ENCODE measurements at regions not wholly inside any gene's neighbourhood (a gene's known extent, or its start where the extent isn't known, plus 50 kb on each side); places are given as distances from the start of the nearest gene placed in this dataset.

DNA sequence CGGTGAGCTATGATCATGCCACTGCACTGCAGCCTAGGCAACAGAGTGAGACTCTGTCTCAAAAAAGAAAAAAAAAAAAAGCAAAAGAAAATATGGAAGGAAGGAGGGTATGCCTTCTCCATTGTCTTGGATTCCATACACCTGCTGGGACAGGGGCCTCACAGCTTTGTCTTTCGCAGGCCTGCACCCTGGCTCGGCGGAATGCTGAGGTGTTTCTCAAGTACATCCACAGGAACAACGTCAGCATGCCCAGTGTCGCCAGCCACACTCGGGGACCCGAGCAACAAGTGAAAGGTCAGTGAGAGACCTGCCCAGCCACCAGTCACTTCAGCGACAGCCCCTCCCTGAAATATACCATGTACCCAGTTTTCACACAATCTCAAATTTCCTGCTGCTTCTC lies 288.5 kb upstream of the UMPS start:
- no peak for DNase-seq (ENCODE audit: low read depth in 2 of 2)

DNA sequence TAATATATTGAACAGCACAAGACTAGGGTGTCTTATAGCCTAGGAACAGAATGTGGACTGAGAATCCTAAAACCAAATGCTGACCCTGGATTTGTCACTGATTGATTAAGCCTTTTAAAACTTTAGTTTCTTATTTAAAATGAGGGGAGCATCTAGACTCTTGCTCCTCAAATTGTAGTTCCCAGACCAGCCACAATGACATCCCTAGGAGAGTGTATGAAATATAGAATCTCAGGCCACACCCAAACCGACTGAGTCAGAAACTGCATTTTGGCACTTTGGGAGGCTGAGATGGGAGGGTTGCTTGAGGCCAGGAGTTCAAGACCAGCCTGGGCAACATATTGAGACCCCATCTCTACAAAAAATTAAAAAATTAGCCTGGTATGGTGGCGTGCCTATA lies 287.8 kb upstream of the UMPS start:
- DNase-seq (ENCODE audit: low read depth in 2 of 2), result no peak

DNA sequence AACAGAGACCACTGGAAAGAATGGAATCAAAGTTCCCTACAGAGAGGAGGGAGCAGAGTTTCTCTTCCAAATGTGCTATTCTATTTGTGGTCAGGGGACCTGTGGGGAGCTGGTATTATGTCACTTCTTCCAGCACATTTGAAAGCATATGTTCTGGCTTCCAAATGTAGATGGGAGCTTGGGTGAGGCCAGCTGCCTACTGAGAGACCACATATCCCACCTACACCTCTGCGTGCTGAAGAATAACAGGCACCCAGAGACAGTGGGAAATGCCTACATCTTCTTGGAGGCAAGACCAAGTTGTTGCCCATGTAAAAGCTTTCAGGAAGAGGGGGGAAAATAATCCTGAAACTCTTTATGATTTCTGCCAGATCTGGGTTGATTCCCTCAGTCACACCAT lies 286.8 kb upstream of the UMPS start:
- DNase-seq (ENCODE audit: low read depth in 2 of 2), result no peak

DNA sequence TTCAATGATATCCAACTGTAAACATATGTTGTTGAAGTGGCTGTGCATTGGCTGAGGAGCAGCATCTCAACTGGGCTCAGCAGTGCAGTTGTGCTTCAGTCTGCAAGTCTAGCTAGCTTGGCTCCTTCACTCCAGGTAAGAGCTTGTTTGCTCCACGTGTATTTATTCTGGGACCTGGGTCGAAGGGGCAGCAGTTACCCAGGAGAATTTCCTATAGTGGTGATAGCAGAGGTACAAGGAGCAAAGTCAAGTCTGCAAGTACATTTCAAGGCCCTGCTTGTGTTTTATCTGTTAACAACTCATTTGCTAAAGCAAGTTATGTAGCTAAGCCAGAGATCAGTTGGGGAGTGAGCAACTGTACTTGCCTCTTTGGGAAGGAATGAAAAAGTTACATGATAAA lies 286.2 kb upstream of the UMPS start:
- DNase-seq (ENCODE audit: low read depth in 2 of 2), result no peak

DNA sequence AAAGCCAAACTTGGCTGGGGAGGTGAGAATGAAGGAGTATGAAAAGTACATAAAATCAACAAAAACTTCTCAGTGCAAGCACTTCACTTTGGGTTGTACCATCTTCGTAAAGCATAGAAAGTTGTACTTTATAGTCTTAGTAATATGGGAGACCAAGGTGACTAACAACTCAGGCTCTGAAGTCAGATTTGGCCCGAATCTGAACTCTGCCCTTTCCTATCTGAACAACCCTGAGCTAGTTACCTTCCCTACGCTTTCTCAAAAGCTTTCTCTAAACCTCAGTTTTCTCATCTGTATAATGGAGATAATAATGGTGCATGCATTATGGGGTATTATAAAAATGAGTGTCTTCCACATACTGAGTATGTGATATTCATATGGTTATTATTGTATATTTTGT lies 285.4 kb upstream of the UMPS start:
- no peak for DNase-seq (ENCODE audit: low read depth in 2 of 2)

DNA sequence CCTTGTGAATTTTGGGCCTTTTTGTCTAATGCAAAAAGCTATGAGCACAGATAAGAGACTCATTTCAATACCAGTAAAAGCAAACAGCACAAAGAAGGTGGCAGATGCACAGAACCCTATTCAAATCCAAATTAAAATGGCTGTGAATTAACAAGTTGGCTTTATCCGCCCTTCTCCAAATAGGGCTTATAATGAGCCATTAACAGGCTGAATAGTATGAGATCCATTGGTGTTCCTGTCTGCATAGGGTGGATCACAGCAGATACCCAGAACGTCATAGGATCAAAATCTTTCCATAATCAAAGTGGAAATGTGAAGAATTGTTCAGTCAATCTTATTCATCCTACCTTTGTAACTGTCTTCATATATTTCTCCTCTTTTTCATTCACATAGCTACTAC lies 282.4 kb upstream of the UMPS start:
- DNase-seq (ENCODE audit: low read depth in 2 of 2), result no peak

DNA sequence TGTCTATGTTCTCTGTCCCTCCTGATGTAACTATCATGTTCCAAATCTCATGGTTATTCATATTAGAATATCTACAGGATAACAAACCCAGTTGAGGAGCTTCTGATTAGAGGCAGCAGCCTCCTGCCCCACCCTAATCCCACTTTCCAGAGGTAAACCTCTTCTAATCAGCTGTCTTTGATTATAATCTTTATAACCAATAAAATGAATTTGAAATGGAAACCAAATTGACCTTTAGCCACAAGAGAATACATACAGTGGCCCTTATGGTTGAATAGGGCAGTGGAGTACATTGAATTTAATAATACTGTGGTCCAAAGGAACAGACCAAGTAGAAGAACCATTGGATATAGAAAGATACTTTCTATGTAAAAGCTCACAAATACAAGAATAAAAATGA lies 281.3 kb upstream of the UMPS start:
- DNase-seq (ENCODE audit: low read depth in 2 of 2), result no peak

DNA sequence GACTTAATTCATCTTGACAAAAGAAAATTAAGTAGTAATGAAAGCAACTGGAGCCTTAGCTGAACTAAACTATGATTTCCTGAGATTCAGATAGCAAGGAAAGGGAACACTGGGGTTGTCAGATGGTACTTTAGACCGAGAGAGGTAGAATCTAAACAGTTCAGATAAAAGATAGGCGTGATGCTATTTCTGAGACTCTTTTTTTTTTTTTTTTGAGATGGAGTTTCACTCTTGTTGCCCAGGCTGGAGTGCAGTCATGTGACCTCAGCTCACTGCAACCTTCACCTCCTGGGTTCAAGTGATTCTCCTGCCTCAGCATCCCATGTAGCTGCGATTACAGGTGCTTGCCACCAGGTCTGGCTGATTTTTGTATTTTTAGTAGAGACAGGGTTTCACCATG lies 279.9 kb upstream of the UMPS start:
- DNase-seq (ENCODE audit: low read depth in 2 of 2), result no peak

DNA sequence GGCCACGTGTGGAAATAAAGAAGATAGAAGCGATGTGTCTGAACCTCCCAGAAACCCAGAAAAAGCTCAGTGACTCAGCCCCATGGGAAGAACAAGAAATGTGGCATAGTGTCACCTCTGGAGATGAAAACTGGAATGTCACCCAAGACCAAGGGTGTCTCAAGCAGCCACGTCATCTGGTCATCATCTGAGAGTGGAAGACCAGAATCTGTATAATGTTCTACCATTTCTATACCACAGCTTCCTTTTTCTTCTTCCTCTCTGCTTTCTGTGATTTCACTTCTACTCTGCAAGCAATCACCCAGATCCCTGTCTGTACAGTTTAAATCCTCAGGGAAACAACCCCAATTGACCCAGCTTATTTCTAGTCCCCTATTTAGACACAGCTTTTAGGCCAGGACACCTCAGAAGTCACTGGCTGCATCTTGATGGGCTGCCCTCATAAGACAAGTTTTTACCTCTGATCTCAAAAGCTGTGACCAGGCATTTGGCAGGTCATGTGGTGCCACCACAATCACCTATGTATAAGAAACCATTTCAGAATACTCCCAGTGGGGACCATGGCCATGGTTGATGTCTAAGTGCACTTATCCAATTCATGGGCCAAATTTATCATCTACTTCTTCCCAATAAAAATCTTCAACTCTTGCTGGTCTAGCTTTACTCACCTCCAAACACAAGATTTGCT lies 278.5 kb upstream of the UMPS start:
- no peak for DNase-seq (ENCODE audit: low read depth in 2 of 2)

DNA sequence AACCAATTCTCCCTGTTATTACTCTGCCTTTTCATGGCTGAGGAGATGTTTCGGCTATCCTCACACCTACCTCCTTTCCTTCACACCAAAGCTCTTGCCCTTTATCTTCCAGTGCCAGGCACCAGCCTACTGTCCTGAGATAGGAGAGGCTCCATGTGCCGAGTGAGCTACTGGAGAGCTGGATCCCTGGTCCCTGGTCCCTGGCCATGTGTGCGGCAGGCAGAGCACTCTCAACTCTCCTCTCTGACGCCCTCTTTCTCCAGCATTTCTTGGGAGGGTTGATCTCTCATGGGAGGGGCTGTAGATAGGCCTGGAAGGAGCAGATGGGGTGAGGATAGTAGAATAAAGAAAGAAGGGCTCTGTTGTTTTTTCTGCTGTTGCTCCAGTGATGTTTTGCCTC lies 277.1 kb upstream of the UMPS start:
- no peak for DNase-seq (ENCODE audit: low read depth in 2 of 2)

DNA sequence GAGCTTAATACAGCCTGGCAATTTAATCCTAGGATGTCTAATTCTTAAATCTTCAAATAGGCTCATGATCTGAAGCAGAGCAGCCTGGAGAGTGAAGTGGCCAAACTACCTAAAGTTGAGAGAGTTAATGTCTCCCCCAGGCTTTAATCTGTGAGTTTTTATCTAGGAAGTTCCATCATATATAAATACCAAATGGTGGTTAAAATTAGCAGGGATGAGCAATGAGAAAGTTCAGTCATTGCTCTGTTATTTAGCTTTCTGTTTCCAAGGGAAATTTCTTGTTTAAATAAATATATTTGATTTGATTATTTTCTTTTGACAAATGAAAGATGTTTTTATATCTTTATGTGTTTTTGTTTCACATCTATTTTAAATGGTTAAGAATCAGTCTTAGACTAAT lies 274.4 kb upstream of the UMPS start:
- no peak for DNase-seq (ENCODE audit: low read depth in 2 of 2)

DNA sequence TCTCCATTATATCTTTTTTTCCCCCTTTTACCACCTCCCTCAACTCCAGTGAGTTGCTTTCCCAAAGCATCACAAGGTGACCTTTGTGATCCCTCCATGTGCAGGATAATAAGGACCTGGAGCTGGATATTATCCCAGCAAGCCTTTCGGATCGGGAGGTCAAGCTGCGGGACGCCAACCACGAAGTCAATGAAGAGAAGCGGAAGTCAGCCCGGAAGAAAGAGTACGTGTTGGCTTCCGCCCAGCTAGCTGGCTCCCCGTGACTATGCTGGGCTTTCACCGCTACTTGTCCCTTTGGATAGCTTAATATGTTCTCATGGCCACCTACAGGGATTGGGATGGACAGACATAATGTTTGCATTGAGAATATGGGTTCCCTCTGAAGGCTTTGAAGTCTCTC lies 273.7 kb upstream of the UMPS start:
- DNase-seq (ENCODE audit: low read depth in 2 of 2), result no peak

DNA sequence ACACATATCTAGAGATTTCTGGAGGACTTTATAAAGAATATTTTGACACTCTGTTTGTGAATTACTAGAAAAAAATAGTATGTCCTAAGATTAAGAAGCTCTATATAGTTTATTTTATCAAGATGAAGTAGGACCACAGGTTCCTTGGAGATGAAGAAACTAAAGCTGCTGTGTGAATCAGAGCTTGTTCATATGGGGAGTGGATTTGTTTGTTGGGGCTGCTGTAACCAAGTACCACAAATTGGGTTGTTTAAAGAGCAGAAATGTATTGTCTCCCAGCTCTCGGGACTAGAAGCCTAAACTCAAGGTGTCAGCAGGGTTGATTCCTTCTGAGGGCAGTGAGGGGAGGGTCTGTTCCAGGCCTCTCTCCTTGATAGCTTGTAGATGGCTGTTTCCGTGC lies 270.6 kb upstream of the UMPS start:
- DNase-seq (ENCODE audit: low read depth in 2 of 2), result no peak

DNA sequence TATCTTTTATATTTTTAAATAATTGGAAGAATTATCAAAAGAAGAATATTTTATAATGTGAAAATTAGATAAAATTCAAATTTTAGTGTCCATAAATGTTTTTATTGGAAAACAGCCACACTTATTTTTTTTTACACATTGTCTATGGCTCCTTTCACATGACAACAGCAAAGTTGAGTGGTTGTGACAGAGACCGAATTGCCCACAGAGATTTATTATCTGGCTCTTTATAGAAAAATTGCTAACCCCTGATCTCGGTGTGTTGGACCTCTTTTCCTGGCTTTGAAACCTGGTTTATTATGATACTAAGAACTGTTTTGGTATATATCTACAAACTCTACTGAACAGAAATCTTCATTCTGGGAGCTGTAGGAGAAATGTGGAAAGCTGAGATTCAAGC lies 269.1 kb upstream of the UMPS start:
- DNase-seq (ENCODE audit: low read depth in 2 of 2), result no peak

DNA sequence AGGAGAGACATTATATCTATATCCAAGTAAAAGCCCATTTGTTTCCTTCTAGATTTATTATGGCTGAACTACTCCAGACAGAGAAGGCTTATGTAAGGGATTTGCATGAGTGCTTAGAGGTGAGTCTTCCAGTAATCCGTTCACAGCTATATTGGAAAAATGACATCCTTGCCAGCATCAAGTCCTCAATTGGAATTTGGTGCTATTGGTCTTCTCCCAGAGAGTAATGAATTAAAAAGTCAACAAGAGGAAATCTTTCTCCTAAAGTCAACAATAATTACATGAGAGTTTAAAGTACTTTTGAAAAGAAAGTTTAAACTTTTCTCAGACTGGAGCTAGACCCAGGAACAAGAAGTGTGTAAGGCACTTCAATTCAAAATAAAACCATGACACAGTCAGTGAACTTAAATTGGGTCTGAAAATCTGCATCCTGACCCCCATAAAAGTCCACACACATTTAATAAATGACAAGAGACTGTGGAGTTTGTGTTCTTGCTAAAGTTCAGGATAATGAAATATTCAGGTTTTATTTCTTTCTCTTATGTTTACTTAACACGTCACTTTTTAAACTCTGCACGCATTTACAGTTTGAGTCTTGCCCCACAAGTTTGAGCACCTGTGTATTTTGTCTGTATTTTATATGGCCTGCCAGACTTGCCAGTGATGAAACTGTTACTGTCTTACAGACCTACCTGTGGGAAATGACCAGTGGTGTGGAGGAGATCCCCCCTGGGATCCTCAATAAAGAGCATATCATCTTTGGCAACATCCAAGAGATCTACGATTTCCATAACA lies 268.2 kb upstream of the UMPS start:
- no peak for DNase-seq (ENCODE audit: low read depth in 2 of 2)

DNA sequence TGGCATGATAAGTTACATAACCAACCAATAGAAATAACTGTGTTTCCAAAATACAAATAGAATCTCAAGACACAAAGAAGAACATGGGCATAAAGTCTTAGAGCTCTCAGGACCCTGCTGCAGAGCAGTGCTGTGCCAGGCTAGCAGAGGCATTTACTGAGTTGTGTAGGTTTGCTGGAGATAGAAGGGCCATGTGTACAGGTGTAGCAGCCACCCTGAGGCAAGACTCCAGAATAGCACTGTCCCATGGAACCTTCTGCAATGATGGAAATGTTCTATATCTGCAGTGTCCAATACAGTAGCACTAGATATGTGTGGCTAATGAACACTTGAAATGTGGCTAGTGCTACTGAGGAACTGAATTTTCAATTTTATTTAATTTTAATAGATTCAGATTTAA lies 267.0 kb upstream of the UMPS start:
- no peak for DNase-seq (ENCODE audit: low read depth in 2 of 2)

DNA sequence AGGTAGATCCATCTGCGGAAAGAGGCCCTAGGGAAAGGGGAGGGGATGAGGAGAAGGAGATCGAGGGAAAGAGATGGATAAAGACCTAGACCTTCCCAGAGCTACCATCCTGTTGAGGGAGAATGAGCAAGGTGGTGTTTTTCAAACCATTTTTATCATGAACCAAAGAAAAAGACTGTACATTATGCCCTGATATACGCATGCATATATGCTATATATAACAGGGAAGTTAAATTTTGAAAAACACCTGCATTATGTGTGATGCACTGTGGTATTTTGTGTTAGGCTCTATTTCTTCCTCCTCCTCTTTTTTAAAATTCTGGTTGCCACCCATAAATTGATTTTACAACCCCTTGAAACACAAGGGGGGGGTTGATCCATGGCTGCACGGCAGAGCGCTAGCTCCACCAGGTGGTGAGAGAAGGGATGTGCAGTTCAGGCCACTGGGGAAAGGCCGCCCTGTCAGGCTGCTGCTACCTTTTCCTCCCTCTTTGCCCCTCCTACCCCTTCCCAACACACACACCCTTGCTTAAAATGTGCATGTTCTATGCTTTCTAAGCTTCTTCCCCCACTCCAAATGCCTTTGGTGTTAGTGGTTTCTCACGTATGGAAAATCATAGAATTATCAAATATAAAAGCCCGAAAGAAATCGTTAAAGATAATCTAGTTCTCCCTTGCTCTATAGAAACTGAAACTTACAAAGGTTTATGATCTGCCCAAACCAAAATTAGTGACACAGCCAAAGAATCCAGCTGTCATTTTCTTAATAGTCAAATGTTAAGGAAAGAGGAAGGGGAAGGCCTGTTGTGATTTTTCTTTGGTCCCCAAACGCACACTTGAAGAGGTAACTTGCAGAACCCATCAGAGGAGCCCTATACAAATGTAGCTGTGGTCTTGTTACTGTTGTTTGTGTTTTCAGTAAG lies 262.0 kb upstream of the UMPS start:
- DNase-seq (ENCODE audit: low read depth in 2 of 2), result no peak

DNA sequence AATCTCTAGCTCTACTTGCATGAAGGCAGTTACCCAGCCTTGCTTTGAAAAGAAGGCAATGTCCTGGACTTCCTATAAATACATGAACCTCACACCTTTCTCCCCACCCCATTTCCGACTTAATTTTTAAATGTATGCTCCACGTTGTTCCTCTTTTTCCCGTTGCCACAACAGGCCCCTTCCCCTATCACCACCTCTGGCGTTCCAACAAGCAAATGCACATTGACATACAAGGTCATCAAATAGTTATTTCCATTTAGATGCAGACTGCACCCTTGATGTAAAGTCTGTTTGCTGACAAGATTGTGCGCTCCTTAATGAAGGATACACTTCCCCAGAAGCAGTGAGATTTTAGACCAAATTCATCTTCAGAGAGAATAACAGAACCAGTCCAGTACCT lies 260.7 kb upstream of the UMPS start:
- DNase-seq (ENCODE audit: low read depth in 2 of 2), result no peak

DNA sequence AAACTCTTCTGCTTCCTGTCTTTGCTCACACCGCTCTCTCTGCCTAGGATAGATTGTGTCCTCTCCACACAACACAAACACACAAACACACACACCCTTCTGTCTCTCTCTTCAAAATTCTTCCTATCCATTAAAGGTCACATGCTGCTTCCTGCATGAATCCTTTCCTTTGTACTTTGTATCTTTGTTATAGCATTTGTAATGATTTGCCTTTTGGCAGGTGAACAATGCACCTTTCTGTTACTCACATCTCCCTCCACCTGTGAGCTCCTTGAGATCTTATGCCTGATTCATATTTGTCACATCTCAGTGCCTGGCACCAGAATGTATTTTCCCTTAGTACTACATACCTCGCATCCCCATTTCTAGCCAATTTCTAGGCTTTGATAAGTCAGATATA lies 251.4 kb upstream of the UMPS start:
- DNase-seq (ENCODE audit: low read depth in 2 of 2), result no peak

DNA sequence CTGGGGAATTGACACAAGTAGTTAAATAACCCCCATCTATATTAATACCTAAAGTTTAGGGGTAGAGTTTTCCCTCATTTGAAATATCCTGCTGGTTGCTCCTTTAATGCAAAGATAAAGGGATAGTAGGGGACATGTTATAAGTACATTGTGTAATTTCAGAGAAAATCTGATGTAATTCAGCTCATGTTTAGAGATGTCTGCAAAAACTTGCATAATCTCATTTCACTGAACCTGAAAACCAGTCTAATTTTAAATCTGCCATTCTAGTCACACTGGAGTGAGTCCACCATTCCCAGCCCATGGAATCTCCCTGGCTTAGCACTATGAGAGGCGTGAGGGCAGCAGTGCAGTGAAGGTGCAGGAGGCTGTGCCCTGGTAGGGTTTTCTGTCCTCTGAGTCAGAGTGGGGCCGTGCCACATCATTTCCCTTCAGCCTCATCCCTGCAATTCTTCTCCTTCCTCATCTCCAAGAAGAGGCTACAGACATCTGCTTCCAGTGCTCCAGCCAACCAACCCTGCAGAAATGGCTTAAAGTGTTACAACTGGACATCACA lies 246.3 kb upstream of the UMPS start:
- DNase-seq (ENCODE audit: low read depth in 2 of 2), result no peak

DNA sequence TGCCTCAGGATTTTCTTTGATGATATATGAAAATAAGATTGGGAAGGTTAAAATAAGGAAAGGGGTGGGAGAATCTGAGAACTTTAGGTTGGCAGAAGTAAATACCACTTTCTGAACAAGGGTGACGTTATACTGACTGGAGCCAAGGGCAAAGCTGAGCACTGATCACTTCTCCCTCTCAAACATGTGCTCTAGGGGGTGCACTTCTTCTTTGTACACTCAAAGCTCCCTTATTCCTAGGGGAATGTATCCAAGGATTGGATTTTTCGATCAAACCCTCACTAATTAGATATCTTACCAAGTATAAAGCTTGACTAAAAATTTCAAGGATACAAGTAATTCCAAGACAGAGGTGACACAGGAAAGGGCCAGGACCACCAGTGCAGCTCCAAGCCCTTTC lies 243.9 kb upstream of the UMPS start:
- no peak for DNase-seq (ENCODE audit: low read depth in 2 of 2)

DNA sequence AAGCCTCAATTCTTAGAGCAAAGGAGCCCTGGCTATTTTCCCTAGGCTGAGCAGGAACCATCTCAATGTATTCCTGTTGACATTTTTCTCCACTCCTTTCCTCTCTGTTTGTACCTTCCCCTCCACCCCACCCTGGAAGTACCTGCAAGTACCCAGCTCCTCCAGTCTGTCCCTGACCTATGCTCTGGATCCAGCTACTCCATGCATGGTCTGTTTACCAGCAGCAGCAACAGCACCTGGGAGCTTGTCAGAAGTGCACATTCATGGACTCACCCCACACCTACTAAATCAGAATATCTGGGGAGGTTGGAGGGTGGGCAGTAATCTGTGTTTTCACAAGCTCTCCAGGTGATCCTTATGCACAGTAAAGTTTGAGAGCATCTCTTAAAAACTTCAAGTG lies 240.7 kb upstream of the UMPS start:
- no peak for DNase-seq (ENCODE audit: low read depth in 2 of 2)
